Astrocyte (in vitro differentiated cells and primary cell): ENCODE measurements at regions not wholly inside any gene's neighbourhood (a gene's known extent, or its start where the extent isn't known, plus 50 kb on each side); places are given as distances from the start of the nearest gene placed in this dataset.
"Not testable (repeated sequence)": the region's sequence is repeated elsewhere in the genome, so short reads cannot be mapped to it uniquely, and the experiment has no call there.

Experiments used
- CTCF ChIP-seq: IDR thresholded peaks from 2 replicates; pipeline ENCODE4 v1.5.1; 2011; ENCODE audit warnings: low read depth, mild to moderate bottlenecking, inconsistent platforms, low read length, moderate library complexity; ENCODE audit not compliant: insufficient read depth
- EZH2 ChIP-seq: IDR thresholded peaks from 2 replicates; pipeline ENCODE4 v1.6.1; 2012; ENCODE audit warnings: mild to moderate bottlenecking, low read length, inconsistent platforms; ENCODE audit not compliant: insufficient read depth

DNA sequence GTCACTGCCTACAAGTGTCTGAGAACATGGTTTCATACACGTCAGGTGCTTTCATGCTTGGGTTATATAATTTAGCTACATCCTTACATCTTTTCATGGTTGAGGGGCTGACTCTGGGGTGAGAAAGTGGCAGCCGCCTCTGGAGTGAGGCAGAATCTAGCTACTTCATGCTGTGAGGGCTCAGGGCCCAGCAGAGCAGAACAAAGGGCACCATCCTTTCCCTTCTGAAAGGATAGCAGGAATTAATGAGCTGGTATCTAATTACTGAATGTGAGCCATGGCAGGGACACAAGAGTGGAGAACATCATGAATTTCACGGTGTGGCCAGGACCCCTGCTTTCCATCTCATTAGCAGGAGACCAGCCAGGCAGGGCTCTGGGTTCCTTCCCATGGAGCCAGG, 217.0 kb downstream of the ATP6V0E2 start:
- not testable (repeated sequence) for TF ChIP-seq CTCF, EZH2
